Fibroblast of lung (primary cell): ENCODE measurements at regions not wholly inside any gene's neighbourhood (a gene's known extent, or its start where the extent isn't known, plus 50 kb on each side); places are given as distances from the start of the nearest gene placed in this dataset.

Experiments used
- CTCF ChIP-seq, 2 donors: IDR thresholded peaks in 1 of 2; conservative IDR thresholded peaks in 1 of 2; 1 replicate in 1 of 2; 2 replicates in 1 of 2; pipeline ENCODE4 v1.5.1; 2011 to 2012; ENCODE audit warnings: low read length in 2 of 2, control low read depth in 1 of 2, inconsistent platforms in 1 of 2, low read depth in 1 of 2, mild to moderate bottlenecking in 1 of 2
- EZH2 ChIP-seq: IDR thresholded peaks from 2 replicates; pipeline ENCODE4 v1.5.1; 2012; ENCODE audit warnings: low read length, control low read depth, mild to moderate bottlenecking; ENCODE audit errors: missing control alignments

DNA sequence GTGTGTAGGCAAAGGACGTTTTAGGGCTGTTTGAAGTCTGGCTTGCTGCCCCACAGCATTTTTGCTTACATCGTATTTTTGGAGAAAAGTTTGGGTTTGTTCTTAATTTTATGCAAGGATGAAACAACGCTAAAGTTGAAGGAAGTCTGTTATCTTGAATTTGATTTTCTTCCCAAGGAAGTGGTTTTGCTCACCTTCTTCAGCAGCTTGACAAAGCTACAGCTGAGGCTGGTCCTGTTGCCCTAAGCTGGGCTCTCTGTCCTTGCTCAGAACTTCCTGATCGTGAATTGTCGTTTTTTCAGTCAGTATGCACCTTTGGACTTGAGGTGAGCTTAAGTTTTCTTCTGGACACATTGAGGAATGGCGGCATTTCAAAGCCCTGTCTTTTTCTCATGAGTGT is 62.1 kb upstream of the GSX1 start:
- TF ChIP-seq CTCF (conservative IDR thresholded peaks at IDR 0.05 in 1 of 2, IDR thresholded peaks at IDR 0.05 in 1 of 2; ENCODE audit: low read depth in 1 of 2, low read length in 2 of 2) = no peak
- TF ChIP-seq EZH2 = no peak
